Astrocyte of the cerebellum (primary cell): ENCODE measurements at regions not wholly inside any gene's neighbourhood (a gene's known extent, or its start where the extent isn't known, plus 50 kb on each side); places are given as distances from the start of the nearest gene placed in this dataset.

ENCODE experiments used
- DNase-seq: peaks from one replicate; pipeline ENCODE4 v3.0.0-alpha.2; 2011; ENCODE audit warnings: low read depth
- H3K4me3 ChIP-seq: 2 replicates; pipeline ENCODE4 v1.5.1; 2011; ENCODE audit warnings: mild to moderate bottlenecking, low read depth, low read length, moderate library complexity
- in situ Hi-C: cut with HindIII; loops from 2 replicates; pipeline ENCODE4 v1.10.0; 2017; ENCODE audit warnings: low sequenced_read_pairs
- TF ChIP-seq, protein P1 (sequence below): IDR thresholded peaks from 2 replicates; pipeline ENCODE4 v1.5.1; 2012; ENCODE audit warnings: low read length, low read depth, moderate library complexity, mild to moderate bottlenecking; ENCODE audit errors: missing control alignments

DNA sequence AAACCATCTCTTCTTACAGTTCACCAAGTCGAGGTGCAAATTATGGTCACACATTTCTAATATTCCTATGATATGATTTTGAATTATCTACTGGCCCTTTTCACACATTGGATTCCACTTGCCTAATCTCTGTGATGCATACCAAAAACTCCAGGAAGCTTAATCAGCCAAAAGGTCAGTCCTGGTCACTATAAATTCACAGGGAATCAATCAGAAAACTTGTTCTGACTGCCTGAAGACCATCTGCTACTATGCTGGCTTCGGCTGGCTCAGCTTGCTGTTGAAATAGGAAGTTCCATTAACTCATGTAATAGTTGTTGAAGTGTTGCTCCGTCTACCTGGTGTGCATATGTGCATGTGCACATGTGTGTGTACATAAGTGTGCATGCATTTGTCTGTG is 142.8 kb upstream of the FLRT2 start:
- in situ Hi-C loops, result no loop called here
- no peak for DNase-seq
- TF ChIP-seq, protein P1, sequence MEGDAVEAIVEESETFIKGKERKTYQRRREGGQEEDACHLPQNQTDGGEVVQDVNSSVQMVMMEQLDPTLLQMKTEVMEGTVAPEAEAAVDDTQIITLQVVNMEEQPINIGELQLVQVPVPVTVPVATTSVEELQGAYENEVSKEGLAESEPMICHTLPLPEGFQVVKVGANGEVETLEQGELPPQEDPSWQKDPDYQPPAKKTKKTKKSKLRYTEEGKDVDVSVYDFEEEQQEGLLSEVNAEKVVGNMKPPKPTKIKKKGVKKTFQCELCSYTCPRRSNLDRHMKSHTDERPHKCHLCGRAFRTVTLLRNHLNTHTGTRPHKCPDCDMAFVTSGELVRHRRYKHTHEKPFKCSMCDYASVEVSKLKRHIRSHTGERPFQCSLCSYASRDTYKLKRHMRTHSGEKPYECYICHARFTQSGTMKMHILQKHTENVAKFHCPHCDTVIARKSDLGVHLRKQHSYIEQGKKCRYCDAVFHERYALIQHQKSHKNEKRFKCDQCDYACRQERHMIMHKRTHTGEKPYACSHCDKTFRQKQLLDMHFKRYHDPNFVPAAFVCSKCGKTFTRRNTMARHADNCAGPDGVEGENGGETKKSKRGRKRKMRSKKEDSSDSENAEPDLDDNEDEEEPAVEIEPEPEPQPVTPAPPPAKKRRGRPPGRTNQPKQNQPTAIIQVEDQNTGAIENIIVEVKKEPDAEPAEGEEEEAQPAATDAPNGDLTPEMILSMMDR, result no peak
- no peak overlapping the region for H3K4me3 ChIP-seq

DNA sequence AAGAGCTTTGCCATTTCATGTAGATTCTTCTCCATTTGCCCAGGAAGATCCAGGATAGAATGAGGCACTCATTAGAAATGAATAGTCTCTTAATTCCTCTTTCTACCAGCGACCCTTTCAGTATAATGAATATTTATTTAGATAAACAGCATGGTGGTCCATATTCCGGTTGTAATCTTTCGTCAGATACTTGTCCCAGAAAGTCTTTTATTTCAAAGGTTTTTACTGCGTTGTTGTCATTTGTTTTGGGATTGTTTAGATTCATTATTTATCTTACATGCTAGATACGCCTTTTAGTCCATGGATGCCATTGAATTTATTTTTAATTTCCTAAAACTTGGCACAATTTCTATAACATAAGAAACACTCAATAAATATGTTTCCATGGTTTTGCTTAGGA is 139.7 kb upstream of the FLRT2 start:
- in situ Hi-C loops, result no loop called here
- no peak overlapping the region for H3K4me3 ChIP-seq
- TF ChIP-seq, protein P1, result no peak
- DNase-seq, result no peak

DNA sequence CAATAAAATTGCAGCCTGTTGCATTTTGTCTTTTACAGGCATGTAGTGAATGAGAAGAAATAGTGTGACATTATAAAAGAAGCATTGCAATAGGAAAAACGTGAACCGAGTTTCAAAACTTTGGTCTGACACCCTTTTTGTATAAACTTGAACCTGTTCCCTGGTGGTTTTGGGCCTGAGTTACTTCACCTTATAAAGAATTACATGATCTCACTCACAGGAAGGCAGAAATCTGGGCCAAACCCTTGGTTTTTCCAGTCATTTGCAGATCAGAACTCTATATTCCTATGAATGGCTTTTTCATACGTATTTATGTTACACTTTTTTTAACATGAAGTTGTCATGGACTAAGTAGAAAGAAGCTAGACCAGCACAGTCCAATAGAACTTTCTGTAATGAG is 138.5 kb upstream of the FLRT2 start:
- no peak for DNase-seq
- TF ChIP-seq, protein P1, result no peak
- in situ Hi-C loops, result no loop called here
- no peak overlapping the region for H3K4me3 ChIP-seq

DNA sequence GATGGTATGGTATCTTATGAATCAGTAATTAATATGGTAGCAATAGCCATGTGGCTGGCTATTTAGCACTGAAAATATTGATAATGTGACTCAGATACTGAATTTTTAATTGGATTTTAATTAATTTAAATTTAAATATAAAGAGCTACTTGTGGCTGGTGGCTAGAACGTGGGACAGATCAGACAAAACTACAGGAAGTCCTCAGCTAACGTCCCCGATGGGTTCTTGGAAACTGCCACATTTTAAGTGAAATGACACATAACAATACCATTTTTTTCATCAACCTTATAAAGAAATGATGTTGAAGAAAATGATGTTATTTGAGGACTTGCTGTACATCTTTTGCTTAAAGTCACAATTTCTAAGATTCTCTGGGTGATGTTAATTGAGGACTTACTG is 138.1 kb upstream of the FLRT2 start:
- TF ChIP-seq, protein P1, result no peak
- in situ Hi-C loops, result no loop called here
- no peak overlapping the region for H3K4me3 ChIP-seq
- no peak for DNase-seq

DNA sequence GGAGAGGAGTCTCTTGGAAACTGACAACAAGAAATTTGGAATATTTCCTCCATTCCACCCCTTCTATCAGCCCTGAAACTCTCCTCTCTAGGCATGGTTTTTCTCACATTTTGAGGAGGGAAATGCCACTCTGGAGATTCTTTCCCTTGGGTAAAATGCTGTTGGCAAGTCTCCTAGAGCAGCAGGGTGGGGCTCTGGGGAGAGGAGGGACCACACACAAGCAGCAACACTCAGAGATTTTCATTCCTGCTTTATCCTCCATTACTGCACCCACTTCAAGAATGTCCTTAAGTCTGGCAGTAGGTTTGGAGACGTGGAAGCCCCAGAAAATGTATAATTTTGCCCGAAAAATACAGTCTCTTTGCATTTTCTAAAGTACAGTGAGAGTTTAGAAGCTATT is 130.8 kb upstream of the FLRT2 start:
- in situ Hi-C loops, result no loop called here
- no peak overlapping the region for H3K4me3 ChIP-seq
- TF ChIP-seq, protein P1, result no peak
- DNase-seq, result no peak

DNA sequence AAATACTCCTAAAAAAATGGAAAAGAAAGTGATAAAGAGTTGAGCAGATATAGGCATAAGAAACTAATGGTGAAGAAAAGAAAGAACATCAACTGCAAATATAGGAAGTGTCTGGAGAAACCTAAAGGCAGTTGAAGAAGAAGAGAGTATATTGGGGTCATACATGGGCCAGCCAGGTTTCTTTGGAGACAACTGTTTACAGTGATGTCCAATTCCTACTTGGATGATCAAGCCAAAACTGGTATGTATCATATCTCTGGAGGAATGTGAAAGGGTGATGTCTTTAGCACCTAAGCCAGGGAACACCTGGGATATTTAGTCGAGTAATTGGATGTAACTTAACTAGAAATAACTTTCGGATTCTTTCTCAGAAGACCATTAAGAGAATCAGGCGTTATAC is 129.3 kb upstream of the FLRT2 start:
- H3K4me3 ChIP-seq, result no peak overlapping the region
- in situ Hi-C loops, result no loop called here
- TF ChIP-seq, protein P1, result no peak
- no peak for DNase-seq

DNA sequence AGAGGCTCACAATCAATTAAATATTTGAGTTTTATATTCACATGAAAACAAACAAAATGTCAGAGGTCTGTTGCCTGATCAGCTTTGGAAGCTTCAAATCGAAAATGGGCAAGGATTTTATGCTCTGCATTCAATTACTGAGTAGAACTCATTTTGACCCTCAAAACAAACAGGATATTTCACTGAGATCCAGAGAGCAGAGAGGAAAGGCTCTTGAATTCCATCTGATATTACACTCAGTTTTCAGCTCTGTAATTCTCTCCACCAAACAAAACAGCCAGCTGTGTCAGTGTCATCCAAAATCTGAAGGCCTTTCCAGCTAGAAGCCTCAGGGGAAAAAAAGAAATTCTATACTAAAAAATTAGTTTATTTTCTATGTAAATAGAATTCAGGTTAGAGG is 128.6 kb upstream of the FLRT2 start:
- in situ Hi-C loops, result no loop called here
- H3K4me3 ChIP-seq, result no peak overlapping the region
- TF ChIP-seq, protein P1, result no peak
- DNase-seq, result no peak
